HG03025 (cell line): ENCODE measurements at regions not wholly inside any gene's neighbourhood (a gene's known extent, or its start where the extent isn't known, plus 50 kb on each side); places are given as distances from the start of the nearest gene placed in this dataset.
"Not testable (repeated sequence)": the region's sequence is repeated elsewhere in the genome, so short reads cannot be mapped to it uniquely, and the experiment has no call there.

ENCODE experiments used
- ATAC-seq: cut with Tn5 transposase; IDR thresholded peaks from one replicate; pipeline ENCODE4 v1.9.1; 2021; ENCODE audit warnings: mild to moderate bottlenecking, moderate library complexity; ENCODE audit not compliant: unreplicated experiment, low FRiP score

DNA sequence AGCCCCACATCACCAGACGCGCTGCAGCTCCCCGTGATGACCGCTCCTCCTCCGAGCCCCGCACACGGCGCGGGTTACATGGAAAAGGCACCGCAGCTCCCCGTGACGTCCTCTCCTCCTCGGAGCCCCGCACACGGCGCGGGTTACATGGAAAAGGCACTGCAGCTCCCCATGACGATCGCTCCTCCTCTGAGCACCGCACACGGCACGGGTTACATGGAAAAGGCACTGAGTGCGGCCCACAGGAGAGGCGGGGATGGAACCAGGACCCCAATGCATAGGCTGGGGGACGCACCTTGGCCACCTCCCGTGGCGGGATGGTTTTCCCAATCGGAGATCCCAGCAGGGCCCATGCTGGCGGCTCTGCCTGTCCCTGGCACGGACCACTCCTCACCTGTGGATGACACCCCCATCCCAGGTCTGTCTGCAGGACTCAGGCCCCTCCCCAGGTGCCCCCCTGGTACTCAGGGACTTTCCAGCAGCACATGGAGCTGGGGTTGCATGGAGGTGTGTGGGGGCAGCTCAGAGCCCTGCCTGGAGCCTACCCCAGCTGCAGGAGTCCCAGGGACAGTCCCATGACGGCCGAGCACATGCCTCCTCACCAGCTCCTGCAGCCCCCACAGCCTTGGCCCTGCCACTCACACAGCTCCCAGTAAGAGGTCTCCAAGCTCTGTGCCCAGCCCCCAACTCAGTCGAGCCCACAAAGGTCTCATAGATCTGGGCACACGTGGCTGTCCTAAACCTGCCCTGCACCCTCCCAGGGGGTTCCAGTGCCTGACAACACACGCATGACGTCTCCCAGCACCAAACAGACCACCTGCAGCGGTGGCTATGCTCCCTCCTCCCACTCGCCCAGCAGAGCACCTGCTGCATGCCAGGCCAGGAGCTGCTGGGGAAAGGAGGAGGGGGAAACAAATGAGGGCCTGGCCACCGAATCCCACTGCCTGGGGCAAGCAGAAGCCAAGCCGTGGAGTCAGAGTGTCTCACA lies 166.6 kb downstream of the BRD1 start:
- ATAC-seq: no peak

DNA sequence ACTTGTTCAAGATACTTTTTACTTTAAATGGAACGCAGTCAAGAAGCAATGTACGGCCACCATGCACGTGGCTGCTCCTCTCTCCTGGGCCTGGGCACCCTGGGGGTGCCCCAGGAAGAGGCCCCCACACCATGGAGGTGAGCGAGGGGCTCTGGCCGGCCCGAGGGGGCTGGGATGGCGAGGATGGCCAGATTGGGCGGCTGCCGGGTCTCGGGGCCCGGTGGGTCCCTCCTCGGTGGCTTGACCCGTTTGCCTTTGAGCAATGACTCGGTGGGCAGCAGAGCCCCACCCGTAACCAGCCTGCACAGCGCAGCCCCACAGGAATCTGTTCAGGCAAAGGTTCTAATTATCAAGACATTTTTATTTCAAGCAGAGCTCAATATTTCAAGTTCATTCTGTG lies 167.4 kb downstream of the BRD1 start:
- ATAC-seq: no peak

DNA sequence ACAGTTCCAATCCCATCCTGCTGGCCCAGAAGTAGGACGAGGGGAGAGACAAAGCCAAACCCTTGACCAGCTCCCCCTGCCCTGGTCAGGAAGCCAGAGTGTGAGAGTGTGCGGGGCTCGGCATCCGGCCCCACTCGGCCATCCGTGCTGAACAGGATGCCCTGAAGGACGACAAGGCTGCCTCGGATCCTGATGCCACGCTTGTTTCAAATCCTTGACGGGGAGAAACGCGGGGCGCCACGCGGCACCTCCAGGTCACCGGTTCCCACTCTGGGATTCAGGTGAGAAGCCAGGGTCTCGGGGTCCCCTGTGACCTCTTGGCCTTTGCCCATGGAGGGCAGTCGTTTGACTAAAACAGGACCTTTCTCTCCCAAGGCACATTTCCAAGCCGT lies 167.8 kb downstream of the BRD1 start:
- ATAC-seq: no peak

DNA sequence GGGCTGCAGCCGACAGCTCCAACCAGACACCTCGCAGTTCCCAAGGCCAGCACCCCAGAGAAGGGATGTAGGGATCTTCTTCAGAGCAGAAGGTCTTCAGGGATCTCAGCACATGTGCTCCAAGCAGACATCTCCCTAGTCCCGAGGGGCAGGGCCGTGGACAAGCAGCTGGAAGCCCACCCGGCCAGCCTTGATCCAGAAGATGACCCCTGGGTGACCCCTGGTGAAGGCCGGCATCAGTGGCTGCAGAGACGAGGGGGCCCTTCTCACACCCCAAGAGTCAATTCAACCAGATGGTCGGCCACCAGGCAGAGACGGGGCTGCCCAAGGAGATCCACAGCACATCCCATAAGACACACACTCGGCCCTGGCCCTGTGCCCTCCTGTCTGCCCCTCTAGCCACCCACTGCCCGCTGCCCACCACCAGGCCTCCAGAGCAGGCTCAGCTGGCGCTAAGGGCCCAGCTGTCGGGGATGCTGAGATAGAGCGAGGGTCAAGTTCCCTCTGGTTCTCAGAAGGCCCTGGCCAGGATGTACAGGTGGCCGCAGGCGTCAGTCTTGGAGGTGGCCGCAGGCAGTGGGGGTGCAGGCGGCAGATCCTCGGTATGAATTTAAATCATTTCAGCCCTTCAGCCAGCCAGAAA lies 168.3 kb downstream of the BRD1 start:
- no peak for ATAC-seq

DNA sequence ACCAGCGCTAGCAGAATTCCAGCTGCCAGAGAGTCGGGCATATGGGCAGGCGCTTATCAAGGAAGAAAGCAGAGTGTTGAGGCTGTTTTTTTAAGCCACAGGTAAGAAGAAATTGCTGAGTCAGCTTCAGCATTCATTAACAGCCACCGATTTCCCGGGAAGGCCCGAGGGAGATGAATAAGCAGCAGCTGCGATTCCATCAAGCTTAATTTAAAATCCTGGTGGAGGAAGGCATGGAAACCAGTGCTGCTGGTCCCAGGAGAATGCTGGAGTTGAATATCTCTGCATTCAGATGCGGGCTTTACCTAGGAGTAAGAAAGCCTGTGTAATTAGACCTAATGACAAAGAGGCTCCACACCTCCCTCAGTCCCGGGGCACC lies 168.8 kb downstream of the BRD1 start:
- ATAC-seq: no peak

DNA sequence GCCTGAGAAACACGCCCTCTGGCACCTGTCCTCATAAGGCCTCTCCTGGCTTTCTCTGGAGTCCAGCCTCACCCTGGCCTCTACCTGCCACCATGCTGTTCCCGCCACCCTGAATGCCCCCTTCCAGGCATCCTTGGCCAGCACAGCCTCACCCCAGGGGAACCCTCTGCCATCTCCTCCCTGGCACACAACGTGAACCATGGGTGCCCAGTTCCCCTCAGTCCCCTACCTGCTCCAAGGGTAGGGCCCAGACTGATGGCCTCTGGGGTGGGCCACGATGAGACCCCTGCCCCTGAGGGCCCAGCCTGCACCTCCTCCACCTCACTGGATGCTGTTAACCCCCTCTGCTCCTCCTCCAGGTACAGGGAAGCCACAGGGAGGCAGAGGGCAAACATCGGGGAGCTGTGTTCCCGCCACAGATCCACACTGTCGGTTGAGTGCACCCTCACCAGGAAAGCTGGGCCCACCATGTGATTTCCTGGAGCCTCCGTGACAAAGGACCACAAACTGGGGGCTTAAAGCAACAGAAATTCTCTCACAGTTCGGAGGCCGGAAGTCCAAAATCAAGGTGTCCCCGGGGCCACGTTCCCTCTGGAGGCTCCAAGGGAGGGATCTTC lies 169.6 kb downstream of the BRD1 start:
- no peak for ATAC-seq

DNA sequence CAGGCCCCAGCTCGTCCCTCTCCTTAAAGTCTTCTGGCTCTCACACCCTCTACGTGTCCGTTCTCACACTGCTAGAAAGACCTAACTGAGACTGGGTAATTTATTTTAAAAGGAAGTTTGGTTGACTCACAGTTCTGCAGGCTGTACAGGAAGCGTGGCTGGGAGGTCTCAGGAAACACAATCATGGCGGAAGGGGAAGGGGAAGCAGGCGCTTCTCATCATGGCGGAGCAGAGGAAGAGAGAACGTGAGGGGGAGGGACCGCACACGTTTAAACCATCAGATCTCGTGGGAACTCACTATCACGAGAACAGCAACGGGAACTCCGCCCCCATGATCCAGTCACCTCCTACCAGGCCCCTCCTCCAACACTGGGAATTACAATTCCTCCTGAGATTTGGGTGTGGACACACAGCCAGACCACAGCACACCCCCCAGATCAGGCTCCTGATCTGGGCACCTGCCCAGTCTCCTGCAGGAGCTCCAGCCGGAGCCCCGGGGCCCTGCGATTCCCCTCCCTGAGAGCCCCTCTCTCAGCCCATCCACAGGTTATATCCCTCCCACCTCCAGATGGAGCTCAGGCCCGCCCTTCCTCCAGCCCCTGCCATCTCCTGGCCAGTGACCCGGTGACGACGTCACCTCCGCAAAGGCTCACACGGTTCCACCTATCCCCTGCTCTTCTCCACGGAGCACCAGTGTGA lies 170.2 kb downstream of the BRD1 start:
- ATAC-seq: no peak

DNA sequence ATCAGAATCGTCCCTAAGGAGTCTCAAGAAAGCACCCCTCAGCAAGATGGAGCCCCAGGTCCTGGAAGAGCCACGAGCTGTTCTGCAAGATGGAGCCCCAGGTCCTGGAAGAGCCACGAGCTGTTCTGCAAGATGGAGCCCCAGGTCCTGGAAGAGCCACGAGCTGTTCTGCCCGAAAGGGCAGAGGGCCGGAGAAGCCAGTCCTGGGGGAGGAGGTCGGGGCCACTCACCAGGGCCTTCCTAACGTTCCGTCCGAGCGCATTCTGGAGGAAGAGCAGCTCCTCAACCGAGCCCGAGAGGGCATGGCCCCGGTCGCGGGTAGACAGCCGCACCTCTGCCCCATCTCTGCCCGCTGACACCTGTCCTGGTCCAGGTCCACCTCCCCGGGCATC lies 170.8 kb downstream of the BRD1 start:
- ATAC-seq: not testable (repeated sequence)

DNA sequence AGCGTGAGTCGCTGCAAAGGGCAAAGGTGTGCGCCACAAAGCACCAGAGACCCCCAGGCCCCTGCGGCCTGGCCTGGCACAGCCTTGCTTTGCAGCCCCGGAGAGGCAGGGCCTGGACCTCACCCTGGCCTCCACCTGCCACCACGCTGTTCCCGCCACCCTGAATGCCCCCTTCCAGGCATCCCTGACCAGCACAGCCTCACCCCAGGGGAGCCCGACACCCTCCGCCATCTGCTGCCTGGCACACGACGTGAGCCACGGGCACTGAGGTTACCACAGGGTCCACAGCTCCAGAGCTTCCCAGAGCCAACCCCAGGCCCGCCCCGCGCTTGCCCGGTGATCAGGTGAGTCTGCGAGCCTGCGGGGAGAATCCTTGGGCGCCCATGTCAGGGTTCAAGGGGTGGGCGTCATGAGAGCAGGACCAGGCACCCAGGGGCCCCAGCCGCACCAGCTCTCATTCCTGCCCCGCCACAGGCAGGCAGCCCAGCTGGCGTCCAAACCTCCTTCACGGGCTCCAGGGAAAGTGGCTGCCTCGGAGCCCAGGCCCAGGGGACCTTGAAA lies 171.3 kb downstream of the BRD1 start:
- ATAC-seq: no peak

DNA sequence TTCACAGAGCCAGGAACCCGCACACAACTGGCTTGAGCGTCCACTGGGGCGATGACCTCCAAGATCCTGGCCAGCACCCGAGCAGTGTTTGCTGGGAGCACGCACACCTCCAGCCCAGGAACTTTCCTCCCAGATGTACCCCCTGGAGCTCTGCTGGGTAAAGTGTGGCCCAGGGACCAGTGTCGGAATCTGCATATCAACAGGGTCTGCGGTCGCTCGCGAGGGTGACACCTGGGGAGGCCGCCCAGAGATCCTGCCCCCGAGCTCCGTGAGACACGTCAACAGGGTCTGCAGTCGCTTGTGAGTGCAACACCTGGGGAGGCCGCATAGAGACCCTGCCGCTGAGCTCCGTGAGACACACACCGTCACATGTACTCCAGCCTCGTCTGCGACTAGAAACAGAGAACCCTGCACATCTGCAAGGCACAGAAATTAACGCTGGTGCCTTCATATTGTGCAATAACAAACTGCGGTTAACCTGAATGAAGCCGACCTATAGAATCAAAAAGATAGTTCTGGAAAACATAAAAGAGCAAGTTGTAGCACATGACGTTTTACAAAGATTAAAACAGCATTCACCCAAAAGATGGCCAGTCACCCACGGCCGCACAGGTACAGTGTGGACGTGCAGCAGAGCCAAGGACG lies 172.4 kb downstream of the BRD1 start:
- ATAC-seq: no peak

DNA sequence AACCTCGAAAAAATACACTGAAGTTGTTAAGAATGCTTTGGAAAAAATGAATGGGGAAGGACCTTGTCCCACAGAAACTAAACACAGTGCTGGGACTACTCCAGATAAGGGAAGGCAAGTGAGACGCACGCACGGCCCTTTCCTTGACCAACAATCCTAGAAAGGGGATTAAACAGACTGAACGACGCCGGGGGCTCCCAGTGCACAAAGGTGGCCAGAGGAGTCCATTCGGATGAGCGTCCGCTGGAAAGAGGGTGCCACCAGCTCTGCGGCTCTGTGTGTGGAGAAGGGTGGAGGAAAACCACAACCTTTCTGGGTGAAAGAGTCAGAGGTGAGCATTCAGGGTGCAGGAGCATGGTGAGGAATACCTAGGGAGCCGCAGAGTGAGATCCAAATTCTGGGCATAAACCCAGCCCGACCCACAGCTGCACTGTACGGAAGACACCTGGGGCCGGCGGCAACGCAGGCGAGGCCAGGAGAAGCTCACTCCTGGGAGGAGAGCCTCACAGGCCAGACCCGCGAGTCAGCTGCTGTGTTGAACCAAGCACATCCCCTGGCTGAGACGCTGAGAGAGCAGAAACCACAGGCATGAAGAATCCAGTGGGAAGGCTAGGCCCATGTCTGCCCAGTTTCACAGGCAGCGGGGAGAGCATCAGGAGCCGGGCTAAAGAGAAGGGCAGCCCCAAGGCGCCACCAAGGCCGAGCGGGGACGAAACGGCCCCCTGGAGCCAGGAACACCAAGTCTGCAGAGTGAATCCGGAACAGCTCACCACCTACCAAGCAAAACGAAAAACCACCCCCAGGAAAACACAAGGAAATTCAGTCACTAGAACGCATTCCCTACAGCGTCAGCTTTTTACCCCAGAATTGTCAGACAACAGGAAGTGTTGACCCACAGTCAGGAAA lies 177.1 kb downstream of the BRD1 start:
- no peak for ATAC-seq

DNA sequence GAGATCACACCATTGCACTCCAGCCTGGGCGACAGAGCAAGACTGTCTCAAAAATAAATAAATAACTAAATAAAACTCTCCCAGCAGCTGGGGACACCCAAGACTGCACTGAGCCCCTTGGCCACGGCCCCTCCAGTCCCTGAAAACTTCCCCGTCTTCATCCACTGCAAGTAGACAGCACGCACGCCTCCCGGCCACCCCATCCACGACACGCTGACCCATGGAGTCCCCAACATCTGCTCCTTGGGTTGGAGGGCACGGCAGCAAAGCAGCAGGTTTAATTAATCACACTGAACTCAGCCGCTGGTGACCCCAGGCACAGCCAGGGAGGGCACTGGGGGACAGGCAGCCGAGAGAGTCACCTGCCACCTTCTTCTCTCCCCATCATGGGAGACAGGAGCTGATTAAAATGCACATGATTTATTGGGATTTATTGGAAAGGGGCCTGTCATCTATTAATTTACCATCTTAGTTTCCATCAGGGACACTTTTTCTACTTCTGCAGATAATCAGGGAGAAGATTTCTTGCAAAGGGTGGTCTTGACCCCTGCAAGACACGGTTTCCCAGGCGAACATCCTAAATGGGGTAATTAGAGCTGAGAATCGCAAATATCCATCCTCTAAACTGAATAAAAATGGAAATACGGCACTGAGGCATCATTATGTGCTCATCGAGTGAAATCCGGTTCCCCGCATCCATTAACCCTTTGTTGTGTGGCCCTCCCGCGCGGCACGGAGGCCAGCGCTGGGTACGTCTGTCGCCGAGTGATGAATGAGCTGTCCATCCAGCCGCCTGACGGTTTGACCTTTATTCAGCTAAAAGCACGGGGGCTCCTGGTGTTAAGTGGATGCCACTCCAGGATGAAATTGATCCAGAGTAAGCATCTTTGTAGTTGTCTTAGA lies 178.3 kb downstream of the BRD1 start:
- no peak for ATAC-seq

DNA sequence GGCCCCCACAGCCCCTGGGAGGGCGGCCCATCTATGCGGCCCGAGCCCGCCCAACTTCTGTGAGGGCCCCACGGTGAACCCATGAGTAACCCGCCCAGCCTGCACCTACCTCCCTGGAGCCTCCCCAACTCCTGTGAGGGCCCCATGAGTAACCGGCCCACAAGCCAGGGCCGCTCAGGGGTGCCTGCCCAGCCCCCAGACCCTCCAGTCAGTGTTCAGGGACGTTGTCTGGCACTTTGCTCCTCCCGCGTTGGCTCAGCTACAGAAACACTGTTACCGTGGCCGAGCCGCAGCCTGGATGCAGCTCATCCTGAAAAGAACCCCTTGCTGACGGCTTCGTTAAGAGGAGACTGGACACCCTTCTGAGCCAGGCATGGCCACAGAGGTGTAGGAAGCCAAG lies 179.6 kb downstream of the BRD1 start:
- no peak for ATAC-seq

DNA sequence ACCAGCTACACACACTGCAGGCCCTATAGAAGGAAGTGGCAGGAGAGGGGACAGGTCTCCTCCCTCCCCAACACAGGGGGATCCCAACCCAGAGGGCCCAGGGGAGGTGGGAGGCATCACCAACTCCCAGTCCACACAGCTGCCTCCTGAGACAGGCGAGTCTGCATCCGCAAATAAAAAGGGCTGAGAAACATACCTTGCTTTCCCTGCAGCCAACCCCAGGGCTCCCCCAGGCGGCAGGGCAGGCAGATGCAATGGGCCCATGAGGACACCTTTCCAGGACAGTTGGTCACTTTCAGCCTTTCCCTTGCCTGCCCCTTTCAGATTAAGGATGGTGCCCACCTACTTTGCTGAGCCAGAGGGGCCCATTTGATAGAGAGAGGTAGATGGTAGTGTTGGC lies 180.0 kb downstream of the BRD1 start:
- no peak for ATAC-seq

DNA sequence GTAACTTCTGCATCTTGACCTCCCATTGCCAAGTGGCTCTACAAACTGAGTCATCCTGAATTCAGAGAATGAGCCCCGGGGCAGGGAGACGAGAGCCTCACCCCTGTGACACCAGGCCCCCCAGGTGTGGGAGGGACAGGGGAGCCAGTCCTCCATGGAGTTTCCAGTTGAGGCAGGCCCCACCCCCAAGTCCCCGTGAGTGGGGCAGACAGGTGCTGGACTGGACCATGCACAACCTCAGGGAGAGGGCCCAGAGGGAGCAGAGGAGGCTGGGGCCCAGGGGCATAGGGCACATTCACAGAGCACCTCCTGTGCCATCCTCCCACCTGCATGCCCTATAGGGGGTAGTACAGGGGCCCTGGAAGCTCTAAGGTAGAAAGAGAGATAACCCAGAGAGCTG lies 180.8 kb downstream of the BRD1 start:
- ATAC-seq: no peak

DNA sequence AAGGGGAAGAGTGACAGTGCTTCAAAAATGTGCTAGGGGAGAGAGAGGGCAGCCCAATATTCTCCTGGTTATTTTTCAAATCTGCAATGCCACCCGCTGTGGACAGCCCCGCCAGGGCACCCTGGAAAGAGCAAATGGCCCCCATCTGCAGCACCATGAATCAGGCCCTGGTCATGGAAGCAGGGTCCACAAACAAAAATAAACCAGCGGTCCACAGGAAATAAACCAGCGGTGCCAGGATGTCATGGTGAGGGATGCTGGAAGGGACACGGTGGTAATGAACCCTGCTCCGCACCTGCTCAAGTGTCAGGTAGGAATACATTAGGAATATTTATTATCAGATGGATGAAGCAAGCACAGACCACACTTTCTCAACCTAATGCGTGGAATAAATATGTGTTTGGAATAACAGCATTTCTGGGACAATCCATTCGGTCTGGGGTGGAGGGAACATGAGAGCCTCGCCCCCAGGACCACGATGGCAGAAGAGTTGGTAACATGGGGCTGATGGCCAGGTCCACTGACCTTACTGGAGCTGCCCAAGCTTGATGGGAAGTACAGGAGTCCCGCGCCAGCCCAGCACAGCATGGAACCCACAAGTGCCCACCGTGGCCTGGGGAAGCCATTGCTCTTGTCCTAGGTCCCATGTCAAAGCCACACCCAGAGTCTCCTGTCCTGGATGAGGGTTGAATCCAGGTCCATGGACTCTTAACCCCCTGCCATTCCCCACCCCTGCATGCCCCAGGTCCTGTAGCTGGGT lies 181.7 kb downstream of the BRD1 start:
- ATAC-seq: no peak

DNA sequence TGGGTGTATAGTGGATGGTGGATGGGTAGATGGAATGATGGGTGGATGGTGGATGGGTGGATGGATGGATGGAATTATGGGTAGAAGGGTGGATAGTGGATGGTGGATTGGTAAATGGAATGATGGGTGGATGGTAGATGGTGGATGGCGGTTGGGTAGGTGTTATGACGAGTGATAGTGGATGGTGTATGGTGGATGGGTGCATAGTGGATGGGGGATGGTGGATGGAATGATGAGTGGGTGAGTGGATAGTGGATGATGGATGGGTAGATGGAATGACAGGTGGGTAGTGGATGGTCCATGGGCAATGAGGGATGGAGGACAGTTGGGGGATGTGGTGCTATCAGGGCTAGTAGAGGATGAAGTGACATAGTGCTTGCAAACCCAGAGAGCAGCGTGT lies 182.4 kb downstream of the BRD1 start:
- no peak for ATAC-seq
